ENCODE measurements at regions not wholly inside any gene's neighbourhood (a gene's known extent, or its start where the extent isn't known, plus 50 kb on each side); places are given as distances from the start of the nearest gene placed in this dataset.

- DNase-seq = no peak
- no peaks in the 10 kb centered on the region for H3K4me1 ChIP-seq
- H3K4me3 ChIP-seq = no peak overlapping the region
- intact Hi-C loops (cut with DNase I) = no loop called here
- no peak overlapping the region for H3K27ac ChIP-seq
- H3K36me3 ChIP-seq = no peaks in the 10 kb centered on the region
- no peaks in the 10 kb centered on the region for H3K27me3 ChIP-seq
- no peak for TF ChIP-seq CTCF (IDR thresholded peaks at IDR 0.05)
- H3K9me3 ChIP-seq = no peaks in the 10 kb centered on the region
- peak; percentile 79 for ATAC-seq
Observed at GRCh38 chr18:75945265-75945933, 517.9 kb upstream of the SMIM21 start.

GRCh38 chr18:75937306-75937705, 509.8 kb upstream of the SMIM21 start:
- Histone ChIP-seq H3K4me3 (no peak overlapping the region), H3K36me3 (no peaks in the 10 kb centered on the region), H3K27ac (no peak overlapping the region), H3K4me1 (no peaks in the 10 kb centered on the region), H3K27me3 (no peaks in the 10 kb centered on the region), H3K9me3 (no peaks in the 10 kb centered on the region)
- no peak for TF ChIP-seq CTCF (IDR thresholded peaks at IDR 0.05)
- no peak for DNase-seq
- intact Hi-C loops (cut with DNase I) = no loop called here
- no peak for ATAC-seq

- intact Hi-C loops (cut with DNase I) = no loop called here
- Histone ChIP-seq H3K27ac (no peak overlapping the region), H3K9me3 (no peaks in the 10 kb centered on the region)
Observed at GRCh38 chr18:75936862-75937261, 509.4 kb upstream of the SMIM21 start.

GRCh38 chr18:75931079-75931478, 503.6 kb upstream of the SMIM21 start:
- DNase-seq (no peak), ATAC-seq (no peak)
- H3K9me3 ChIP-seq = no peaks in the 10 kb centered on the region
- no peaks in the 10 kb centered on the region for H3K36me3 ChIP-seq
- H3K4me1 ChIP-seq = no peaks in the 10 kb centered on the region
- H3K4me3 ChIP-seq = no peak overlapping the region
- intact Hi-C loops (cut with DNase I) = no loop called here
- no peaks in the 10 kb centered on the region for H3K27me3 ChIP-seq
- H3K27ac ChIP-seq = no peak overlapping the region
- TF ChIP-seq CTCF (IDR thresholded peaks at IDR 0.05) = no peak

More at GRCh38 chr18:75936862-75937261, 509.4 kb upstream of the SMIM21 start:
- TF ChIP-seq CTCF (IDR thresholded peaks at IDR 0.05) = no peak
- DNase-seq (no peak), ATAC-seq (no peak)
- H3K4me3 ChIP-seq = no peak overlapping the region
- no peaks in the 10 kb centered on the region for H3K36me3 ChIP-seq
- no peaks in the 10 kb centered on the region for H3K4me1 ChIP-seq
- H3K27me3 ChIP-seq = no peaks in the 10 kb centered on the region

GRCh38 chr18:75928706-75929105, 501.2 kb upstream of the SMIM21 start:
- no peaks in the 10 kb centered on the region for H3K27me3 ChIP-seq
- DNase-seq (no peak), ATAC-seq (no peak)
- H3K36me3 ChIP-seq = no peaks in the 10 kb centered on the region
- H3K9me3 ChIP-seq = no peaks in the 10 kb centered on the region
- H3K4me3 ChIP-seq = no peak overlapping the region
- H3K27ac ChIP-seq = no peak overlapping the region
- TF ChIP-seq CTCF (IDR thresholded peaks at IDR 0.05) = no peak
- intact Hi-C loops (cut with DNase I) = no loop called here
- H3K4me1 ChIP-seq = peaks cover under 1% of the 10 kb centered on the region

- Histone ChIP-seq H3K4me1 (peaks cover 3% of the 10 kb centered on the region), H3K27ac (no peak overlapping the region), H3K9me3 (no peaks in the 10 kb centered on the region), H3K36me3 (no peaks in the 10 kb centered on the region), H3K27me3 (no peaks in the 10 kb centered on the region), H3K4me3 (no peak overlapping the region)
- intact Hi-C loops (cut with DNase I) = no loop called here
- DNase-seq (no peak), ATAC-seq (no peak)
- no peak for TF ChIP-seq CTCF (IDR thresholded peaks at IDR 0.05)
Observed at GRCh38 chr18:75927791-75928190, 500.3 kb upstream of the SMIM21 start.
